H1 (cell line): ENCODE measurements at regions not wholly inside any gene's neighbourhood (a gene's known extent, or its start where the extent isn't known, plus 50 kb on each side); places are given as distances from the start of the nearest gene placed in this dataset.

Experiments used
- CTCF ChIA-PET: fragments of 300-600 bp; sonication (Branson Sonifier 250); formaldehyde crosslinking; loops from one replicate; lab custom pipeline; 2021; ENCODE audit not compliant: partially characterized antibody; lab: Charles Lee
- POLR2A ChIA-PET: fragments of 300-600 bp; sonication (Branson Sonifier 250); formaldehyde crosslinking; loops from one replicate; lab custom pipeline; 2021; ENCODE audit warnings: inconsistent platforms; ENCODE audit not compliant: partially characterized antibody; lab: Charles Lee
- DNase-seq, 2 experiments: peaks; one replicate each; pipeline versions ENCODE4 v3.0.0 to v3.0.0-alpha.2; 2010 to 2022; ENCODE audit warnings: low spot score in 2 of 2, low read depth in 1 of 2, mixed read lengths in 1 of 2
- FAIRE-seq: peaks from 2 replicates; lab custom pipeline; 2011; peaks lifted over from hg19 to GRCh38; lab: Jason Lieb, UNC
- H2AFZ ChIP-seq: 2 replicates; pipeline ENCODE4 v1.8.1; 2012; ENCODE audit warnings: low read length, inconsistent platforms
- H2AK5ac ChIP-seq: 2 replicates; pipeline ENCODE4 v1.6.1; 2013; ENCODE audit warnings: low read depth, low read length
- H2BK120ac ChIP-seq: replicated peaks from 2 replicates; pipeline ENCODE3; 2013; ENCODE audit warnings: low read depth, low read length, inconsistent platforms
- H2BK12ac ChIP-seq: 2 replicates; pipeline ENCODE4 v1.6.1; 2013; ENCODE audit warnings: low read depth, low read length
- H2BK15ac ChIP-seq: 2 replicates; pipeline ENCODE4 v1.6.1; 2013; ENCODE audit warnings: low read length
- H2BK20ac ChIP-seq: 2 replicates; pipeline ENCODE4 v1.6.1; 2013; ENCODE audit warnings: low read length
- H2BK5ac ChIP-seq: 2 replicates; pipeline ENCODE4 v1.6.1; 2013; ENCODE audit warnings: low read depth, low read length
- H3K14ac ChIP-seq: 2 replicates; pipeline ENCODE4 v1.6.1; 2013; ENCODE audit warnings: inconsistent platforms; ENCODE audit not compliant: insufficient read length
- H3K18ac ChIP-seq: 2 replicates; pipeline ENCODE4 v1.6.1; 2013; ENCODE audit warnings: low read length; ENCODE audit errors: extremely low read depth
- H3K23ac ChIP-seq: 2 replicates; pipeline ENCODE4 v1.6.1; 2013; ENCODE audit warnings: inconsistent platforms; ENCODE audit not compliant: insufficient read length
- H3K23me2 ChIP-seq: 2 replicates; pipeline ENCODE4 v1.6.1; 2013; ENCODE audit warnings: low read depth, low read length
- H3K27ac ChIP-seq: 2 replicates; pipeline ENCODE4 v1.6.1; 2011; ENCODE audit warnings: low read depth, low read length, inconsistent platforms
- H3K27me3 ChIP-seq, 4 experiments: replicated peaks in 1 of 4; 1 replicate in 1 of 4; 2 replicates in 3 of 4; pipeline versions ENCODE4 v1.6.1 to v1.8.1; 2011 to 2013; ENCODE audit warnings: low read length in 3 of 4, mild to moderate bottlenecking in 3 of 4, inconsistent platforms in 2 of 4, mixed read lengths in 2 of 4, moderate library complexity in 1 of 4; ENCODE audit not compliant: control insufficient read depth in 3 of 4, insufficient read depth in 3 of 4; ENCODE audit errors: extremely low read depth in 1 of 4
- H3K36me3 ChIP-seq, 4 experiments: 2 replicates each; pipeline versions ENCODE4 v1.6.1 to v1.8.1; 2011 to 2013; ENCODE audit warnings: mild to moderate bottlenecking in 4 of 4, low read length in 3 of 4, moderate library complexity in 2 of 4, control low read depth in 1 of 4, inconsistent platforms in 1 of 4; ENCODE audit not compliant: insufficient read depth in 4 of 4, control insufficient read depth in 2 of 4
- H3K4ac ChIP-seq: replicated peaks from 2 replicates; pipeline ENCODE3; 2013; ENCODE audit warnings: low read length, low read depth, mixed read lengths, inconsistent platforms; ENCODE audit not compliant: insufficient read length
- H3K4me1 ChIP-seq, 4 experiments: replicated peaks in 1 of 4; 1 replicate in 1 of 4; 2 replicates in 3 of 4; pipeline versions ENCODE4 v1.6.1 to v1.8.1; 2011 to 2013; ENCODE audit warnings: low read length in 3 of 4, inconsistent platforms in 2 of 4, mixed read lengths in 1 of 4; ENCODE audit not compliant: insufficient read depth in 4 of 4, control insufficient read depth in 3 of 4
- H3K4me2 ChIP-seq, 2 experiments: 2 replicates each; pipeline versions ENCODE4 v1.6.1 to v1.8.1; 2011 to 2013; ENCODE audit warnings: low read depth in 2 of 2, low read length in 2 of 2, control low read depth in 1 of 2, inconsistent platforms in 1 of 2, mild to moderate bottlenecking in 1 of 2; ENCODE audit not compliant: insufficient read depth in 1 of 2
- H3K4me3 ChIP-seq, 4 experiments: fragments of 200-600, 300-600 bp in 1 of 4; sonication (generic), shearing (Covaris generic), sonication (Bioruptor Twin) in 1 of 4; 2 replicates each; pipeline versions ENCODE4 v1.5.1 to v1.8.1; 2011 to 2016; ENCODE audit warnings: low read length in 4 of 4, low read depth in 3 of 4, control low read depth in 2 of 4, inconsistent platforms in 2 of 4, mild to moderate bottlenecking in 2 of 4, mixed read lengths in 1 of 4, moderate library complexity in 1 of 4; ENCODE audit not compliant: insufficient read depth in 2 of 4; ENCODE audit errors: extremely low read depth in 1 of 4
- H3K56ac ChIP-seq: replicated peaks from 2 replicates; pipeline ENCODE3; 2013; ENCODE audit warnings: low read depth, mild to moderate bottlenecking, mixed read lengths, low read length, inconsistent platforms; ENCODE audit not compliant: insufficient read length
- H3K79me1 ChIP-seq: 2 replicates; pipeline ENCODE4 v1.6.1; 2013; ENCODE audit warnings: low read depth, low read length, control low read depth
- H3K79me2 ChIP-seq, 2 experiments: 2 replicates each; pipeline versions ENCODE4 v1.6.1 to v1.8.1; 2012 to 2013; ENCODE audit warnings: low read length in 2 of 2, mild to moderate bottlenecking in 2 of 2, inconsistent platforms in 1 of 2; ENCODE audit not compliant: insufficient read depth in 2 of 2, control insufficient read depth in 1 of 2
- H3K9ac ChIP-seq, 4 experiments: replicated peaks in 1 of 4; 1 replicate in 1 of 4; 2 replicates in 3 of 4; pipeline versions ENCODE4 v1.6.1 to v1.8.1; 2011 to 2013; ENCODE audit warnings: low read depth in 3 of 4, low read length in 3 of 4, control low read depth in 2 of 4, mild to moderate bottlenecking in 2 of 4, moderate library complexity in 2 of 4, inconsistent platforms in 1 of 4; ENCODE audit errors: extremely low read depth in 1 of 4
- H3K9me3 ChIP-seq, 2 experiments: 2 replicates each; pipeline versions ENCODE4 v1.6.1 to v1.8.1; 2012 to 2013; ENCODE audit warnings: mild to moderate bottlenecking in 2 of 2, moderate library complexity in 2 of 2, control low read depth in 1 of 2, inconsistent platforms in 1 of 2, low read depth in 1 of 2, low read length in 1 of 2, mixed read lengths in 1 of 2; ENCODE audit not compliant: insufficient read depth in 2 of 2
- H4K20me1 ChIP-seq, 2 experiments: replicated peaks in 1 of 2; 2 replicates each; pipeline versions ENCODE3 to v1.8.1; 2011 to 2013; ENCODE audit warnings: inconsistent platforms in 2 of 2, low read length in 2 of 2, mild to moderate bottlenecking in 1 of 2; ENCODE audit not compliant: insufficient read depth in 2 of 2, control insufficient read depth in 1 of 2
- H4K5ac ChIP-seq: 2 replicates; pipeline ENCODE4 v1.6.1; 2013; ENCODE audit warnings: low read length, low read depth, mixed read lengths, inconsistent platforms; ENCODE audit not compliant: insufficient read length
- H4K8ac ChIP-seq: 2 replicates; pipeline ENCODE4 v1.8.0; 2013; ENCODE audit warnings: mild to moderate bottlenecking, moderate library complexity, low read length, inconsistent platforms; ENCODE audit not compliant: insufficient read depth; ENCODE audit errors: extremely low read depth
- H4K91ac ChIP-seq: replicated peaks from 2 replicates; pipeline ENCODE3; 2013; ENCODE audit warnings: low read length, mixed read lengths, inconsistent platforms; ENCODE audit not compliant: insufficient read length
- RAD21 ChIP-seq, 2 experiments: IDR thresholded peaks in 1 of 2; conservative IDR thresholded peaks in 1 of 2; 2 replicates each; pipeline ENCODE4 v1.6.1; 2011; ENCODE audit warnings: low read depth in 2 of 2, low read length in 2 of 2, improper control_type of control experiment in 1 of 2, inconsistent platforms in 1 of 2, mild to moderate bottlenecking in 1 of 2, moderate library complexity in 1 of 2
- SP4 ChIP-seq: IDR thresholded peaks from 2 replicates; pipeline ENCODE4 v1.6.1; 2012; ENCODE audit warnings: low read length, inconsistent platforms

- DNase-seq (no peak), FAIRE-seq (no peak)
- Histone ChIP-seq H4K91ac (no peak overlapping the region), H2BK5ac (no peak overlapping the region), H2BK120ac (no peak overlapping the region), H3K23me2 (no peaks in the 10 kb centered on the region), H2AK5ac (no peak overlapping the region), H4K5ac (no peak overlapping the region), H3K4me3 (no peak overlapping the region), H3K36me3 (no peaks in the 10 kb centered on the region), H3K14ac (no peak overlapping the region), H3K79me1 (no peaks in the 10 kb centered on the region), H3K23ac (no peak overlapping the region), H3K18ac (no peak overlapping the region), H4K8ac (no peak overlapping the region), H3K9me3 (no peaks in the 10 kb centered on the region), H3K9ac (no peak overlapping the region), H2AFZ (no peak overlapping the region), H3K4me2 (no peak overlapping the region), H3K4ac (no peak overlapping the region), H3K4me1 (no peaks in the 10 kb centered on the region), H2BK15ac (no peak overlapping the region), H3K56ac (no peak overlapping the region), H2BK12ac (no peak overlapping the region), H3K79me2 (no peaks in the 10 kb centered on the region), H2BK20ac (no peak overlapping the region), H3K27ac (no peak overlapping the region), H4K20me1 (no peaks in the 10 kb centered on the region), H3K27me3 (no peaks in the 10 kb centered on the region)
- CTCF ChIA-PET = no interaction called here
- POLR2A ChIA-PET = no interaction called here
- no peak for TF ChIP-seq SP4
- peak in 1 of 2 experiments; percentile 3; a peak in 1 of 4 replicates for TF ChIP-seq RAD21 (IDR thresholded peaks at IDR 0.05 in 1 of 2, conservative IDR thresholded peaks at IDR 0.05 in 1 of 2; ENCODE audit: low read depth in 2 of 2, low read length in 2 of 2)
Measured at GRCh38 chrX:125742811-125743210, 423.1 kb downstream of the TEX13C start.
